ENCODE measurements at regions not wholly inside any gene's neighbourhood (a gene's known extent, or its start where the extent isn't known, plus 50 kb on each side); places are given as distances from the start of the nearest gene placed in this dataset.

DNA sequence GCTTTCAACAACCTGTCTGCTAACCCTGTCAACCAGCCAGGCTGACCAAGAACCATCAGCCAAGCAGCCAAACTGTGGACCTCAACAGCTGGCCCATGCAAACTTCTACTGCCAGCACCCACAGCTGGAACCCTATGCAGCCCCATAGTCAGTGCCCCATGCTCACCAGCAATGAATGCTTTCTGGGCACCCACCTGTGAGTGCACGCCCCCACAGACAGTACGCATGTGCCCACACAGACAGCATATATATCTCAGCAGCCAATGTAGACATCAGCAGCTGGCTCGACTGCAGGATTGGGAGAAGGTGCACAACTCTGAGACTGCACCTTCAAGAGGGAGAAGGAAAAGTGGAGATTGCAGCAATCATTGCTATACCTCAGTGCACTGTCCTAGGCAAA, 1534.6 kb downstream of the GRIK2 start:
- TF ChIP-seq, protein P1, sequence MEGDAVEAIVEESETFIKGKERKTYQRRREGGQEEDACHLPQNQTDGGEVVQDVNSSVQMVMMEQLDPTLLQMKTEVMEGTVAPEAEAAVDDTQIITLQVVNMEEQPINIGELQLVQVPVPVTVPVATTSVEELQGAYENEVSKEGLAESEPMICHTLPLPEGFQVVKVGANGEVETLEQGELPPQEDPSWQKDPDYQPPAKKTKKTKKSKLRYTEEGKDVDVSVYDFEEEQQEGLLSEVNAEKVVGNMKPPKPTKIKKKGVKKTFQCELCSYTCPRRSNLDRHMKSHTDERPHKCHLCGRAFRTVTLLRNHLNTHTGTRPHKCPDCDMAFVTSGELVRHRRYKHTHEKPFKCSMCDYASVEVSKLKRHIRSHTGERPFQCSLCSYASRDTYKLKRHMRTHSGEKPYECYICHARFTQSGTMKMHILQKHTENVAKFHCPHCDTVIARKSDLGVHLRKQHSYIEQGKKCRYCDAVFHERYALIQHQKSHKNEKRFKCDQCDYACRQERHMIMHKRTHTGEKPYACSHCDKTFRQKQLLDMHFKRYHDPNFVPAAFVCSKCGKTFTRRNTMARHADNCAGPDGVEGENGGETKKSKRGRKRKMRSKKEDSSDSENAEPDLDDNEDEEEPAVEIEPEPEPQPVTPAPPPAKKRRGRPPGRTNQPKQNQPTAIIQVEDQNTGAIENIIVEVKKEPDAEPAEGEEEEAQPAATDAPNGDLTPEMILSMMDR (IDR thresholded peaks at IDR 0.05) = no peak
- TF ChIP-seq POLR2A (IDR thresholded peaks at IDR 0.05) = no peak
